ENCODE measurements at regions not wholly inside any gene's neighbourhood (a gene's known extent, or its start where the extent isn't known, plus 50 kb on each side); places are given as distances from the start of the nearest gene placed in this dataset.

GRCh38 chr17:77735566-77736198, 222.8 kb upstream of the TNRC6C start:
- no peak for ATAC-seq
- no TSS peak for BruUV-seq (replicated peaks)
- peaks cover 10 to 49% of the 10 kb centered on the region in 2 experiments; a peak in 4 of 5 replicates for H3K27me3 ChIP-seq (ENCODE audit: control insufficient read depth in 2 of 2, insufficient read depth in 2 of 2, low read length in 2 of 2)
- peaks cover 0 to 17% of the 10 kb centered on the region in 2 experiments; a peak in 3 of 5 replicates for H3K4me1 ChIP-seq (replicated peaks in 1 of 2; ENCODE audit: control insufficient read depth in 2 of 2, insufficient read depth in 2 of 2, low read length in 2 of 2)
- ChIA-PET CTCF (ENCODE audit: low intra/inter-chr PET ratio) (no interaction called here), POLR2A (no interaction called here)
- H2AFZ ChIP-seq (ENCODE audit: low read depth, low read length), result no peak overlapping the region
- H3K4me2 ChIP-seq (ENCODE audit: insufficient read depth, low read length), result peak overlapping the region; percentile 36; the same call in 1 of the 2 replicates
- intact Hi-C loops (cut with micrococcal nuclease), result no loop called here
- peaks cover 4% of the 10 kb centered on the region for H3K9me1 ChIP-seq (ENCODE audit: control insufficient read depth, insufficient read depth, low read length)
- H3K4me3 ChIP-seq, result no peak overlapping the region
- no peaks in the 10 kb centered on the region for H3K36me3 ChIP-seq (ENCODE audit: control insufficient read depth, insufficient read depth, low read length)
- in situ Hi-C loops (cut with MboI), result no loop called here
- TF ChIP-seq FOSL1 (tag; conservative IDR thresholded peaks at IDR 0.05), result no peak
- no peak for TF ChIP-seq TBP (optimal IDR thresholded peaks at IDR 0.05; ENCODE audit: low read depth, low read length)
- no peak for TF ChIP-seq ETS1 (conservative IDR thresholded peaks at IDR 0.05; ENCODE audit: control insufficient read depth, low read depth, low read length)
- no peak for TF ChIP-seq ZBTB9 (CRISPR knock-in tag; IDR thresholded peaks at IDR 0.05)
- no peak for TF ChIP-seq PHTF2 (CRISPR knock-in tag; IDR thresholded peaks at IDR 0.05)
- no peak for TF ChIP-seq SLC30A9 (CRISPR knock-in tag; IDR thresholded peaks at IDR 0.05)
- TF ChIP-seq ZNF561 (CRISPR knock-in tag; conservative IDR thresholded peaks at IDR 0.05), result no peak
- TF ChIP-seq RUNX1 (IDR thresholded peaks at IDR 0.05; ENCODE audit: low read depth), result no peak
- no peak for TF ChIP-seq ATF1 (CRISPR knock-in tag; IDR thresholded peaks at IDR 0.05)
- no peak for TF ChIP-seq ATF1 (tag; IDR thresholded peaks at IDR 0.05)
- TF ChIP-seq HINFP (tag; conservative IDR thresholded peaks at IDR 0.05; ENCODE audit: low read depth), result no peak
- TF ChIP-seq ELK3 (CRISPR knock-in tag; IDR thresholded peaks at IDR 0.05), result no peak
- TF ChIP-seq FUS (optimal IDR thresholded peaks at IDR 0.05; ENCODE audit: low read depth, low read length), result no peak
- H3K9me3 ChIP-seq (replicated peaks; ENCODE audit: control insufficient read depth, insufficient read depth, low read depth, low read length), result no peaks in the 10 kb centered on the region
- no peak for FAIRE-seq
- H4K20me1 ChIP-seq (replicated peaks; ENCODE audit: control insufficient read depth, insufficient read depth, low read length), result no peaks in the 10 kb centered on the region
- 0% methylated on average over 2 of the region's 7 CpGs for WGBS (ENCODE audit: insufficient coverage, low coverage, missing lambda C conversion rate)
- no peak overlapping the region for H3K9ac ChIP-seq (ENCODE audit: insufficient read depth in 1 of 2, low read depth in 2 of 2, low read length in 2 of 2)
- no peak overlapping the region for H3K27ac ChIP-seq (ENCODE audit: extremely low read depth, low read depth, low read length)
- H3K79me2 ChIP-seq (ENCODE audit: control insufficient read depth, insufficient read depth, low read length), result no peaks in the 10 kb centered on the region
- no peak for DNase-seq (ENCODE audit: extremely low read depth in 1 of 4, low spot score in 3 of 4)
